ENCODE measurements at regions not wholly inside any gene's neighbourhood (a gene's known extent, or its start where the extent isn't known, plus 50 kb on each side); places are given as distances from the start of the nearest gene placed in this dataset.

GRCh38 chr5:110250755-110251154, 475.7 kb downstream of the TMEM232 start:
- POLR2A ChIA-PET, result no interaction called here
- TF ChIP-seq, protein P1, sequence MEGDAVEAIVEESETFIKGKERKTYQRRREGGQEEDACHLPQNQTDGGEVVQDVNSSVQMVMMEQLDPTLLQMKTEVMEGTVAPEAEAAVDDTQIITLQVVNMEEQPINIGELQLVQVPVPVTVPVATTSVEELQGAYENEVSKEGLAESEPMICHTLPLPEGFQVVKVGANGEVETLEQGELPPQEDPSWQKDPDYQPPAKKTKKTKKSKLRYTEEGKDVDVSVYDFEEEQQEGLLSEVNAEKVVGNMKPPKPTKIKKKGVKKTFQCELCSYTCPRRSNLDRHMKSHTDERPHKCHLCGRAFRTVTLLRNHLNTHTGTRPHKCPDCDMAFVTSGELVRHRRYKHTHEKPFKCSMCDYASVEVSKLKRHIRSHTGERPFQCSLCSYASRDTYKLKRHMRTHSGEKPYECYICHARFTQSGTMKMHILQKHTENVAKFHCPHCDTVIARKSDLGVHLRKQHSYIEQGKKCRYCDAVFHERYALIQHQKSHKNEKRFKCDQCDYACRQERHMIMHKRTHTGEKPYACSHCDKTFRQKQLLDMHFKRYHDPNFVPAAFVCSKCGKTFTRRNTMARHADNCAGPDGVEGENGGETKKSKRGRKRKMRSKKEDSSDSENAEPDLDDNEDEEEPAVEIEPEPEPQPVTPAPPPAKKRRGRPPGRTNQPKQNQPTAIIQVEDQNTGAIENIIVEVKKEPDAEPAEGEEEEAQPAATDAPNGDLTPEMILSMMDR (IDR thresholded peaks at IDR 0.05; ENCODE audit: insufficient read depth, low read length, missing control alignments), result no peak
- no peak overlapping the region for H3K4me3 ChIP-seq (ENCODE audit: low read depth, low read length)
- CTCF ChIA-PET, result no interaction called here
- no peak for DNase-seq (ENCODE audit: low read depth, low spot score)

GRCh38 chr5:110251366-110251765, 475.1 kb downstream of the TMEM232 start:
- DNase-seq (ENCODE audit: low read depth, low spot score), result no peak
- POLR2A ChIA-PET, result no interaction called here
- CTCF ChIA-PET, result no interaction called here
- no peak overlapping the region for H3K4me3 ChIP-seq (ENCODE audit: low read depth, low read length)
- TF ChIP-seq, protein P1 (IDR thresholded peaks at IDR 0.05; ENCODE audit: insufficient read depth, low read length, missing control alignments), result no peak

- TF ChIP-seq, protein P1 (IDR thresholded peaks at IDR 0.05; ENCODE audit: insufficient read depth, low read length, missing control alignments), result no peak
- POLR2A ChIA-PET, result no interaction called here
- H3K4me3 ChIP-seq (ENCODE audit: low read depth, low read length), result no peak overlapping the region
- CTCF ChIA-PET, result interaction anchor here (0.9 to 1.2 kb wide), 3 partner anchors 10 to 370 kb away, joined by 3 to 4 read pairs (median 3); no protein-coding TSS in a partner anchor
- DNase-seq (ENCODE audit: low read depth, low spot score), result no peak
These were observed 471.3 kb downstream of the TMEM232 start for GRCh38 chr5:110255194-110255593.

DNA sequence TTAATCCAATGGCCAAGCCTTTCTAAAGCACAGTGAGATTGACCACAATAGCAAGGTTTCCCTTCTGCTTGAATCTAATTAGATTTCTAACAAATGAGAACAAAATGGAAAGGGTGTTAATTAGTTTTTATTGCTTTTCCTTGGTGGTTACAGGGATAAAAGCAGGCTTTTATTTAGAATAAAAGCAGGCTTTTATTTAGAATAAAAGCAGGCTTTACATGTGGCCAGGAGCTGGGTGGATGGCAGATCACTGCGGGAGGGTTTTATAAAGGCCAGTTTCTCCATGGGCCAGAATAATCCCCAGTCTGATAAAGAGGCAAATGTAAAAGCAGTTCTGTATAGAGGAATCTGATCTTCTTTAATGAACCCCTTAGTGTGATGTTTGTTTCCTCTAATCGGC, 470.2 kb downstream of the TMEM232 start:
- H3K4me3 ChIP-seq (ENCODE audit: low read depth, low read length), result no peak overlapping the region
- CTCF ChIA-PET, result no interaction called here
- TF ChIP-seq, protein P1 (IDR thresholded peaks at IDR 0.05; ENCODE audit: insufficient read depth, low read length, missing control alignments), result no peak

GRCh38 chr5:110257971-110258370, 468.5 kb downstream of the TMEM232 start:
- no peak overlapping the region for H3K4me3 ChIP-seq (ENCODE audit: low read depth, low read length)
- ChIA-PET POLR2A (no interaction called here), CTCF (interaction anchor here (1.2 to 2.5 kb wide), 2 partner anchors 10 to 32 kb away, joined by 3 to 9 read pairs; no protein-coding TSS in a partner anchor)
- DNase-seq (ENCODE audit: low read depth, low spot score), result no peak
- TF ChIP-seq, protein P1 (IDR thresholded peaks at IDR 0.05; ENCODE audit: insufficient read depth, low read length, missing control alignments), result no peak

More for the DNA sequence above, 470.2 kb downstream of the TMEM232 start:
- POLR2A ChIA-PET, result no interaction called here
- DNase-seq (ENCODE audit: low read depth, low spot score), result no peak

DNA sequence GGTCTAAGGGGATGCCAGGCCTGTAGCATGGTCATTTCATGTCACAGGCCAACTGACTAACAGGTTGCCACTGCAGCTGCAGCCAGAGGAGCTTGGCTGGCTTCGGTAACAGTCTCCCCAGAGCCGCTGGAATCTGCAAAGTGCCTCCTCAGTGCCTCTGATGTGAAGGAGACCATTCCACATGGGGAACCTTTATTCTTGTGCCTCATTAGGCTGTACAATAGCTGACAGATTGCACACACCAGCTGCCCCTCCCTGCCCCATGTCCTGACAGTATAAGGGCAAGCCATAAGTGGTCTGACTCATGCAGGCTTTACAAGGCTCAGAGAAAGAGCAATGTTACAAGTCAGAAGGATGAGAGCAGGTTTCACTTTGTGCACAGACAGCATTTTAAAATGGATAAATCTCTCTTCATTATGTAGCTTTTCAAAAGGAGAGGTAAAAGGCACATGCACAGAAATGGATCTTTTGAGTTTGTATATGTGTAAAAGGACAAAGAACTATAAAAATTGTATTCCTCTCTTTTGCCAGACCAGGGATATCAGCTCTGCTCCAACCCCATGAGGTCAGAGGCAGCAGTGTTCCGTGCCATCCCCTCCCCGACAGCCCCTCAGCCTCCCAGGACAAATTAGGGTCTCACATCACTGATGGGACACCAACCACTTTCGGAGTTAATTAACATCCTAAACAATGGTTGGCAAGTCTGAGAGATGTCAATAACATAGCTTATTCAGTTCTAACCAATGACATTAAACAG, 467.8 kb downstream of the TMEM232 start:
- TF ChIP-seq, protein P1 (IDR thresholded peaks at IDR 0.05; ENCODE audit: insufficient read depth, low read length, missing control alignments), result no peak
- CTCF ChIA-PET, result interaction anchor here (1.2 to 2.5 kb wide), 2 partner anchors 10 to 33 kb away, joined by 3 to 9 read pairs; no protein-coding TSS in a partner anchor
- peak; percentile 36 for DNase-seq (ENCODE audit: low read depth, low spot score)
- H3K4me3 ChIP-seq (ENCODE audit: low read depth, low read length), result no peak overlapping the region
- POLR2A ChIA-PET, result no interaction called here

Data from AG04449 (cell line).